GM19238 (cell line): ENCODE measurements at regions not wholly inside any gene's neighbourhood (a gene's known extent, or its start where the extent isn't known, plus 50 kb on each side); places are given as distances from the start of the nearest gene placed in this dataset.

Experiments
- DNase-seq: peaks from one replicate; pipeline ENCODE4 v3.0.0; 2011; ENCODE audit warnings: low spot score; ENCODE audit not compliant: insufficient read length

DNA sequence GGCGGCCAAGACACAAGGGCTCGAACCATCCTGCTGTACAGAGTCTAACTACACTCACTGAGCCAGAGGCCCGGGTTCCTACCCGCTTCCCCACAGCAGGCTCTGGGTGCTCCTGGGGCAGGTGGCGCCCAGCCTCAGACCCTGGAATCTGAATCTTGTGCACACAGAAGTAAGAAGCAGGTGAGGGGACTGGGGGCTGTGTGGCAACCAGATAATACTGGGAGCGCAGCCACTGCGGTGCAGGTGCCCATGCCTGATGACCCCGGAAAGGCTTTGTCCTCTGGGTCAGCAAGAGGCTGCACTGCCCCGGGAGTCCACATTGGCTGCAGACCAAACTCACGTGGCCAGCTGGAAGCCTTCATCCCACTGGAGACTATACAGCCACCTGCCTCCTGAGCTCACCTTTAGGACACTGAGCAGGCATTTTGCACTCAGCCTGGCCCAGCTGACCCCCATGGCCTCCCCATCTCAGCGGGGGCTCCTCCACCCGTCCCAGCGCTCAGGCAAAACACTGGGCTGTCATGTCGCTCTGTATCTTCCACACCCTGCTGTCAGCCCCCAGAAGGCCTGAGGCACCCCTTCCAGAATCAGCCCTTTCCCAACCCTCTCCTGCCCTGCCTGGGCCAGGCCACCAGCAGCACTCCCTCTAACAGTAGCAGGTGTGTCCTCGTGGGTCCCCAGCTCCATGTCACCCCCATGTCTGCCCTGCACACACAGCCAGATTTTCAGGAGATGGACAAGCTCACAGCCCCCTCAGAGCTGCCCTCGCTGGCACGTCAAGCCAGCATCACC is 101.0 kb upstream of the IQSEC1 start:
- DNase-seq: no peak

DNA sequence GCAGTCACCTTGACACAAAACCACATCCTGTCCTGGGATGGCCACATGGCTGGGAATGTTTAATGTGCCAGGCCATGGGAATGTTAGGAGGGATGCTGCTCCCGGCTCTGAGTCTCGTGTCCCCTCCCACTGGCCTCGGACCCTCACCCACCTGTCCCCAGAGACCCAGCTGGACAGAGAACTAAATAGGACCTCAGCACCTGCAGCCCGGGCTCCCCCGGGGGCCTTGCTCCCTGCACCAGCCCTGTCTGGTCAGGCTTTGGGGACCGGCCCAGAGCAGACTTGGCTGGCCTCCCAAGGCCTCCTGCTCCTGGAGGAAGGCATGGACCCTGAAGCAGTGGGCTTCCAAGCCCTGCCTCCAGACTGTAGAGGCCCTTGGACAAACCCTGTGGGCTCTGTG is 100.0 kb upstream of the IQSEC1 start:
- DNase-seq: no peak

DNA sequence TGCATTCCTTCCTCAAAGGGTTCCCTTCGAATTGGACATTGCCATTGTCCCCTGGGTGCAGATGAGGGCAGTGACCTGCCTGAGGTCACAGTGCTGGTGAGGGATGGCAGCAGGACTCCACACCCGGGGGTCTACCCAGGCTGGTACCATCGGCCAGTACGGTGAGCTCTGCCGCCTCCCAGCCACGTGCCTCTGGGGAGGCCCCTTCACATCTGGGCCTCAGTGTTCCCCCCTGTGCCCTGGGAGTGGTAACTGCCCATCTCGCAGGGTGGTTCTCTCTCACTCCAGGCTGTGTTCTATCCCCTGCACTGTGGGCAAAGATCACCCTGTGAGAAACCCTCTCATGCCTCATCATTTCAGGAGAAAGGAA is 99.4 kb upstream of the IQSEC1 start:
- no peak for DNase-seq

DNA sequence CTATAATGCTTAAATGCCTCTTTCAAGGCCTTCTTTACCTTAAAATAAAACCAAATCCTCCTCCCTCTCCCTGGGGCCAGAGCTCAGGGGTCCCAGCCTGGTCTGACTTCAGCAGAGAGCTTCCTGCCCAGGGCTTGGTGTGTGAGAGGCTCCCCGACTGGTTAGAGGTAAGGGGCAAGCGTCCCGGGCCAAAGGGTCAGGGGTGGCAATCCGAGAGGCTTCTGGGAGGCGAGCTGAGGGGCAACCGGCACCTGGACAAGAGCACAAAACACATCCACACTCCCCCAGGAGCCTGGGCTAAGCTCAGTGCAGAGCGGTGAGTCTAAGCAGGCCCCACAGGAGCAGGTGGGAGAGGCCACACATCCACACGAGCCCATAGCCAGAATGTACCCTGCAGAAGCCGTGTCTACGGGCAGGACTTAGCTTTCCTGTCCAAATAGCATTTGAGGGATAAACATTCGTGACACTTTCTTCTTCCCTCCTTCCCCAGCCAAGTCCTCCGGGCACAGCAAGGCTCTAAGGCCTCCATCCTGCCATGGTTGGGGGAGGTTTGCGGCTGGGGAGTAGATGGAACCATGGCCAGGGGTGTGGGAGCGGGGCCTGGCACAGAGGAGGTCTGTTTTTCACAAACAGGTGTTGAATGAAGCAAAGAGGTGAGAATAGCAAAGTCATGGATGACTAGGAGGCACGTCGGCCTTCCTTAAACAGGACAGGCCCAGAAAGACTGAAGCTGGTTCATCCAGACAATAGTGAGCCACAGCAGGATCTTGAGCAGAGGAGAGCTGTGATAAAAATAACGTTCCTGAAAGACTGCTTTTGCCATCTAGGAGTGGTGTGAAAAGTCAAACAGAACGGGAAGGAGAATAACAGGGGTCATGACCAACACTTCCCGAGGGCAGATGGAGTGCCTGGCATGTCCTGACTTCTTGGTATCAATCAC is 98.7 kb upstream of the IQSEC1 start:
- no peak for DNase-seq

DNA sequence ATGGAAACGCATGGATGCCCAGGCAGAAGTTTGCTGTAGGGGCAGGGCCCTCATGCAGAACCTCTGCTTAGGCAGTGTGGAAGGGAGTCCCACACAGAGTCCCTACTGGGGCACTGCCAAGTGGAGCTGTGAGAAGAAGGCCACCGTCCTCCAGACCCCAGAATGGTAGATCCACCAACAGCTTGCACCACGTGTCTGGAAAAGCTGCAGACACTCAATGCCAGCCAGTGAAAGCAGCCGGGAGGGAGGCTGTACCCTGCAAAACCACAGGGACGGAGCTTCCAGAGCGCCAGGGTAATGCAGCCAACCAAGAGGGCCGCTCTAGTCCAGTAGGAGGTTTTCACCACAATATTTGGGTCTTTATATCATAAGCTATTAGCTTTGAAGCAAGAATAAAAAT is 97.1 kb upstream of the IQSEC1 start:
- DNase-seq: no peak

DNA sequence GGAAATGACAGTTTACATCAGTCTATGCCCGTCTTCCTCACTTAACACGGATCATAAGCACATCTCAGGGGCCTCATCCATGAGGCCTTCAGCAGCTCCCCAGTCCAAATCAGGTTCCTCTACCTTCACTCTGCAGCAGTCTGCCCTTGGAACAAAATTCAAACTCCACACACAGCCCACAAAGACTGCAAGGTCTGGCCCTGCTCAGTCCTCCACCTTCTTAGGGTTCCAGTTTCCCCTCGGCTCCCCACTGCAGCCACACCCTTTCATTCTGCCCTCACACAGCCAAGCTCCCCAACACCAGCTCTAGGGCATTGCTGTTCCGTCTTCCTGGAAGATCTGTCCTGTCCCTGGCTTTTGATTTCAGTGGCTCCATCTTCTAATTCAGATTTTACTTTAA is 95.2 kb upstream of the IQSEC1 start:
- DNase-seq: no peak

DNA sequence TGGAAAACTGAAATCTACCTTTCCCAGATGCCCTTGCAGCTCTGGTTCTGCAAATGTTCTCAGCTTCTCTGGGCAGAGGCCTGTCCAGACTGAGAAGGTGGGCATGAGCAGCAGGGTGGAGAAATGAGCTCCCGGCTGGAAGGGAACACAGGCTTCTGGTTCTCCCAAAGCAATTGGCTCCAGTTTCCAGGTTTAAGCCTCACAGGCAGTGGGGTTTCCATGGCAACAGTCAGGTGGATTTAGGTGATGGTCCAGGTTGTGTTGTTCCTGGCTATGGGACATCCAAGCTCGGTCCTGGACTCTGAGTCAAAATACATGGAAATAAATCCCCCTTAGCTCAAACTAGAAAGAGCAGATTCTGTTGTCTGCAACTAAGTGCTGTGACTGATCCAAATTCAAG is 94.6 kb upstream of the IQSEC1 start:
- no peak for DNase-seq

DNA sequence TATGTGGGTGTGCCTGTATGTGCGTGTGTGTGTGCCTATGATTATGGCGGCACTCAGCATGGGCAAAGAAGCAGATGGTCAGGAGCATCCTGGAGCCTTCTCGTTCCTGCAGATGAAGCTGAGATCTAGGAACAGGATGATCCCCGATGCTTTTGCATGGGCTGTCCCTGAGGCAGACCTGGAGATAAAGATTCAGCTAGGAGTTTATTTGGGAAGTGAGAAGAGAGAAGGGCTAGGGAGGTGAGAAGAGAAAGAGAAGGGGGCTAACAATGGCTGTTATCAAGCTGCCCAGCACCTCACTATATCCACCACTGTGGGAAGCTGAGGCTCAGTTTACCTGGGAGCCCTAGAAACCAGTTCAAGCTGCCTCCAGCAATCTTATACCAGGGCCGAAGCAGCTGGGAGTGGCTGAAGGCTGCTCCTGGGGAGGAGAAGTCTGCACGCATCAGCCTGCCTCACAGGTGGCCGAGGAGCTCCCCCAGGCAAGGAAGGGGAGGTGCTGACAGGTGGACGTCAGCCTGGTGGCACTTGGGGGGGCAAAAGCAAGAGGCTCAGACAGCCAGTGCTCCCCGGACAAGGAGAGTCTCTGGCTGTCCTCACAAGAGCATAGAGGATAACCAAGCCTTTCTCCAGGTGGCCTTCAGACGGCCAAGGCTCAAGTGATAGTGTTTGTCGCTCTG is 94.0 kb upstream of the IQSEC1 start:
- DNase-seq: no peak

DNA sequence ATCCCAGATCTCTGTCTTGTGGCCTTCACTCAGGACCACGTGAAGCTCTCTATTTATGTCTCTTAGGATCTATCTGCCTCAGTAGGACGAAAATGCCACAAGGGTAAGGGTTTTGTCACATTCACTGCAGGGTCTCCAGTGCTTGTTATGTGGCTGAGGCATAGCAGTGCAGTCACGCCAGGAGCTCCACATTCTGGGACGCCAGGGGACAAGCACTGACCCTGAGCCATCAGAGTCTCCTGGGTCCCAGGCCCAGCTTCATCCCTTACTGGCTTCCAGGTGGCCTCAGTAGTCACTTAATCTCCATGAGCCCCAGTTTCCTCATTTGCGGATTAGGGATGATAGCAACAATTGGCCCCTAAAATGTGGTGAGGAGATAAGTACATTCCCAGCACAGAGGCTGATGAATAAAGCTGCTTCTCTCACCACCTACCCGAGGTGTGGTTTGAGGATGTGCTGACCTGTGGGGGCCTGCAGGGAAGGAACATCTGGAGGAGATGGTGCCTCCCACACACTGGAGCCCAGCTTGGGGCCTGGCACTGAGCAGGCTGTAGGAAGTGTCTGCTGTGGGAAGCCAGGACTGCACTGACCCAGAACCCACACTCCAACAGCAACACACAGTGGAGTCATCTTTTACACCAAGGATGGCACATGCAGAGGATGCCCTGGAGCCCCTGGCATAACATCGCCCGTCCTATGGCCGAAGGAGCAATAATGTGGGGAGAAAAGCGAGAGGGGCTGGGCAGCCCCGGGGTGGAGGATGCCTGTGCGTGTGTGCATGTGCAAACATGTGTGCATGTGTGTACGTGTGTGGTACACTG is 93.2 kb upstream of the IQSEC1 start:
- DNase-seq: no peak

DNA sequence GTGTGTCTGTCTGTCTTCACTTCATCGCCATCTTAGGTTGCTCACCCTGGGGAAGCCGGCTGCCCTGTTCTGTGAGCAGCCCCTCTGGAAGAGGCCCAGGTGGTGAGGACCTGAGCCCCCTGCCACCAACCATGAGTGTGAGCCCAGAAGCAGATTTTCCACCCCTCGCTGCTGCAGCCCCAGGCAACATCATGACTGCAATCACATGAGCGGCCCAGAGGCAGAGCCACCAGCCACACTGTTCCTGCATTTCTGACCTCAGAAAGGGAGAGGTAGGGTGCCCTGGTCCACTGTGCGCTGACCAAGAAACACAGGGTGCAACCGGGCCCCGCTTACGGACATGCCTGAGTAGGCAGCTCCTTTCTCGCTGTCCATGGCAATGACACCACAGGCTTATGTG is 92.3 kb upstream of the IQSEC1 start:
- no peak for DNase-seq

DNA sequence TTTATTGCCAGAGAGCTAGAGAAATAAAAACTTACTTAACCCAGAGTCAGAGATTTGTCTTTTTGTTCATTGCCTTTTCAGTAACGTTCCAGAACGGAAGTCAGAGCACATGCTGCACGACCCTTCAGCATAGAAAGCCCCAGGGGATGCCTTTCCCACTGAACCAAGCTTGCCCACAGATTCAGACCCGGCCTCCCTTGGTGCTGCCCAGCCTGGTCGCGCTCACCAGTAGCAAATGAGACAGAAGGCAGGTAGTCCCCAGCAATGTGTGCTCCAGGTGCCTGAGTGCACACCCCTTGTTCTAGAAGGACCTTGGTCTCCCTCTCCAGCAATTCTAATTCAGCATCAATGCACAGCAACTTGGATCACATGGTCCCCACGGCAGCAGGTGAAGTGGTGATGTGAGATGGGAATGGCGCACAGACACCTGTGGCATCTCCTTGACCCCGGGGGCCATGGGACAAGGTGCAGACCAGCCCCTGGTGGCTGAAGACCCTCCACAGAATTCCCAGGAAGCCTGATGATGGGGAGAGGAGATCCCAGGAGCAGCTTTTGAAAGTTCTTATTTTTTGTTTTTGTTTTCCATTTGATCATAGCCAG is 91.8 kb upstream of the IQSEC1 start:
- no peak for DNase-seq

DNA sequence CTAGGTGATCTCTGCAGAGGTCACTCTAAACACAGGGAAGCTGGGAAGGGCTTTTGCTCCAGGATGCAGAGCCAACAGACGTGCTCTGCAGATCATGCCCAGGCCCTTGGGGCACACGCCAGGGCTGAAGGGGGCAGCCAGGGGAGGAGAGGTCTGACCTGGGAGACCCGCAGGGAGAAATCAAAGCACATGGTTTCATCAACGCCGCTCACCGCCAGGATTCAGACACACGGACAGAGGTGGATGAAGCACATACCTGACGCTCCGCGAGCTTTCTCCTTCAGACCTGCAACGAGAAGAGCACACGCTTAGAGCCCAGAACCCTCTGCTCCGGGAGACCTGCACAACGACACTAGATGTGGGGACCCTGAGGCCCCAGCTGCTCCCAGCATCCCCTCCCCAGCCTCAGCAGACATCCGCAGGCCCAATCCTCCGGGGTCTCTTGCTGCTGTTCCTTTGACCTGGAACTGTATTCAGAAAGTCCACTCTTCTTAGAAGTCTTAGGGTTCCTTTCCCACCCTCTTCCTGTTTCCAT is 90.7 kb upstream of the IQSEC1 start:
- no peak for DNase-seq

DNA sequence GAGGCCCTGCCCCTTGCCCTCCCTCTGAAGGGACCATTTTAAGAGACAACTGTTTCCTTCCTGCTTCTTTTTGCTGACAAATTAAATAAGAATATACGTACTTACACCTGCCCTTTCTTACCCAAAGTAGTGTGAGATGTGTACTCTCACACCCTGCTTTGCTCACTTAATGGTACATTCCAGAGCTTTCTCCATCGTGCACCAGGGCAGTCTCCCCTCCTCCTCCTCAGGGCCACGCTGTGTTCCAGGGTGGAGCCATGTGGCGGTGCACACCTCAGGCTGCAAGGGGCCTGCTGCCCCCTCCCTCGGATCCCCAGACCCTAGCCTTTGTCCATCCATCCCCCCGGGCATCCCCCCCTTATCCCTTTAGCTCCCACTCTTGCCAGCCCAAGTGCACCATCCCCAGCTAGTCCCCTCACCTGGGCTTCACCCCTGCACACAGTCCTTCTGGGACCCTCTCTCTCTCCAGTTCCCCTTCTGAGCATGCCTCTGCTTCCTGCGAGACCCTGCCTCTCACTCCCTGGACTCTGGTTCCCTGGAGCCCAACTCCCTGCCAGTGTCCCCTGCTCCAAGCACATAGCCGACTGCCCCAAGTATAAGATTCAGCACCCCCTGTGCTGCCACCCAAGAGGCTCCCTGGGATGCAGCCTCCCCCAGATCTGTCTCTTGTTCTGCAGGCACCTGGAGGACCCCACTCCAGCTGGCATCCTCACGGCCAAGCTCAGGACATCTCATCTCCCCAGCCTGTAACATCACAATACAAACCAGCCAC is 89.5 kb upstream of the IQSEC1 start:
- DNase-seq: no peak

DNA sequence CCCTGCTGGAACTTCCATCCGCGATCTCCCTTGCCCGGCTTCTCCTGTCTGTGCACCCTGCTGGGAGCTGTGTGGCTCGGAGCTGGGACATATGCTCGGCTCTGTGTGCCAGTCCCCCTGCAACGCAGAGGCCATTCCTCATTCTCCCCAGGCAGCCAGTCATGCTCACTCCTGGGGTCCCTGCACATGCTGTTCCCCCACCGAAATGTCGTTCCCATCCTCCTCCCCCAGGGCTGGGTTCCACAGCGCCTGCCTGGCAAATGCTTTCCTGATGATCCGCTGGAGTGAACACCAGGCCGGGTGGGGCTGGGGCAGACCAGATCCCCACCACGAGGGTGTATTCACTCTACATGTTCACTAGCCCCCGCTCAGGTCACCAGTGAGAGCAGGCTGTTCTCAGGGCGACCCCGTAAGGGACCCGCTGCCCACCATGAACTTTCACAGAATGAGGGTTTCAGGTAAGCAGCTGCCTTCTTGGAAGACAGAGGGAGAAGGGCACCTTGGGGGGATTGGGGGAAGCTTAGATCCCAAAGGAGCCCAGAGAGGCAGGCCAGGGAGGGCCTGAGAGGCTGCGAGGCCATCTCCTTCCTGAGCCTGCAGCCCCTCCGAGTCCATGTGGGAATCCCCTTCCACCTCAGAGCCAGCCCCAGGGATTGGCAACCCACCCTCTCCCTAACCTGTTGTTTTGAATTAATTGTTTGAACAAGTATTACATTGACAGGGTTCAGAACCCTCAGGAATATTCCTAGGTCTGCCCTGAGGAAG is 88.7 kb upstream of the IQSEC1 start:
- DNase-seq: no peak

DNA sequence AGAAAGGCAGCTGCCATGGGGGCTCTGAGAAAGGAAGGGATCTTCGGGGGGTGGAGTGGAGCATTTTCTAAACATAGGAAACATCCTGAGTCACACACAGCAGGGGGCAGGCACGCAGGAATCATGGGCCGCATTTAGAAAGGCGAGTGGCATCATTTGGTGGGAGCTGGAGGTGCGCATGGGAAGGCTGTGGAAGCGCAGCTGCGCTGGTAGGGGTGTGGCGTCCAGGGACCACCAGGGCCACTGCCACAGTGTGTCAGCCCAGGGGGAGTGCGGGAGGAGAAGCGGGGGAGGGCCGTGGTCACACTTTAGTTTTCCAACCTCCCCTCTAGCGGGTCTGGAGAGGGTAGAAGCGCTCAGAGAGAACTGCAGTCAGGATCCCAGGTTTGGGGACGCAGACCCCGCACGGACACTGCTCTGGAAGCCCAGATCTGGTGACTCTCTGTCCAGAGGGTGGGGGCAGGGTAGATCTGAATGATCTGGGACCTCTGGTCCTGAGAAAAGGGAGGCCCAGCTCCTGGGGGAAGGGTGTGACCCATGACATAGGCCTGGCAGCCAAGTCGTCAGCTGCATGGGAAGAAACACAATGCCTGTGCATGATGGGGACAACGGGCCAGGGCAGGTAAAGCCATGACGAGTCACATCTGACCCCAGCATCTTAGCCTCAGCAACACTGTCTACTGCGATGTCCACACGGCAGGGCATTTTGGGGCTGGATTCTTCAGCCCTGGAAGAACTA is 88.0 kb upstream of the IQSEC1 start:
- DNase-seq: no peak

DNA sequence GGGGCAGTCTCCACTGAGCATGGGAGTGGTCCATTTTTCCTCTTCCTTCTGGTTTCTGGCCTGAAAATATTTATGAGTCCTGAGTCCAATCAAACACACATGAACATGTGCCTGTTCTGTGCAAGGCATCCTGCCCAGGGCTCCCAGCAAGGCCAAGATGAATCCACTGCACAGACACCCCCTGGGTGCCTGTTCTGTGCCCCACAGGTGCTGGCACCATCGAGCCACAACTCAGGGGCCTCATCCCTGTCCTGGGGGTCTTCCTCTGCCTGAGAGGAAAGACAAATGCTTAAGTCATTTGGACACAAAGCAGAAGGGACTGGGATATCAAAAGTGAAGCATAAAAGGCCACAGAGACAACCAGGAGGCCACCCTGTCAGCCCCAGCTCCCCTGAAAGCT is 87.4 kb upstream of the IQSEC1 start:
- no peak for DNase-seq

DNA sequence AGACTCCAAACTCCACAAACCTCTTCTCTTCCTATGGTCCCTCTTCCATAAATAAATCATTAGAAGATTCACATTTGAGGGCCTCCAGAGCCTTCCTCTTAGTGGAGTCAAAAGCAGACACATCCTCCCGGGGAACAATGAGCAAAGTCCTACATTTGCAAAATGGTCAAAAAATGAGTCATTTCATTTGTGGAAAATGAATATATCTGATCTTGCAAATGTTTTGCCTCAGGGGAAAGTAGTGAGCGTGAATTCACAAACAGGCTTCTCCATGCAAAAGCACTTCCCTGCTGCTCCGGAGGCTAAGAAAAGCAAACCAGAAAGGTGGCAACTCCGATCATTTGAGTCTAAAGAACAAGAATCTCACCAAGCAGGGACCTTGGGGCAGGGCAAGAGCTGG is 86.7 kb upstream of the IQSEC1 start:
- no peak for DNase-seq

DNA sequence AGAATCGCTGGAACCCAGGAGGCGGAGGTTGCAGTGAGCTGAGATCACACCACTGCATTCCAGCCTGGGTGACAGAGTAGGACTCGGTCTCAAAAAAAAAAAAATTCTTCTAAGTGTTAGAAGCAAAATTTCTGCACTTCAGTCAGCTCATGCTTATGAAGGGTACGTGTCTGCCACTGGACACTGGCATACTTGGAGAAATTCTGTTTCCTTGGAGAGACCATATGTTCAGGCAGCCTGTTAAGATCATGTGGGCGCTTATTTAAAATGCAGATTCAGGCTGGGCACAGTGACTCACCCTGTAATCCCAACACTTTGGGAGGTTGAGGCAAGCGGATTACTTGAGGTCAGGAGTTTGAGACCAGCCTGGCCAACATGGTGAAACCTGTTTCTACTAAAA is 85.6 kb upstream of the IQSEC1 start:
- DNase-seq: no peak
